Pancreas (tissue), 10 donors: ENCODE measurements at regions not wholly inside any gene's neighbourhood (a gene's known extent, or its start where the extent isn't known, plus 50 kb on each side); places are given as distances from the start of the nearest gene placed in this dataset.
A peak's percentile ranks its signal among the peaks of the same experiment; 100 is the strongest.

Source experiments
- ATAC-seq, 4 donors: fragments of 200-7000 bp; cut with Tn5 transposase; one replicate each; pipeline versions ENCODE4 v1.8.0 to v1.9.1; 2020; ENCODE audit warnings: mild to moderate bottlenecking in 4 of 4, moderate library complexity in 4 of 4
- DNase-seq, 6 donors: peaks; one replicate each; pipeline ENCODE4 v3.0.0-alpha.2; 2020
- FAIRE-seq: peaks from 2 replicates; lab custom pipeline; 2012; peaks lifted over from hg19 to GRCh38; lab: Jason Lieb, UNC
- H3K27ac ChIP-seq, 4 donors: fragments of 200-600 bp; sonication (generic); 1 replicate in 3 of 4; 2 replicates in 1 of 4; pipeline versions ENCODE4 v1.5.0 to v1.8.0; 2020
- H3K27me3 ChIP-seq, 4 donors: fragments of 200-600 bp; one replicate each; pipeline ENCODE4 v1.8.0; 2021
- H3K36me3 ChIP-seq, 3 donors: fragments of 200-600 bp; sonication (generic) in 1 of 3; one replicate each; pipeline versions ENCODE4 v1.5.0 to v1.8.0; 2020 to 2021
- H3K4me1 ChIP-seq, 3 donors: fragments of 200-600 bp; one replicate each; pipeline ENCODE4 v1.8.0; 2021
- H3K4me3 ChIP-seq, 4 donors: fragments of 200-600 bp; sonication (generic) in 2 of 4; one replicate each; pipeline versions ENCODE4 v1.5.0 to v1.8.0; 2020 to 2021
- H3K9me3 ChIP-seq, 4 donors: fragments of 200-600 bp; one replicate each; pipeline ENCODE4 v1.8.0; 2021
- WGBS, 2 donors: extraction: QIAGEN DNeasy Blood & Tissue Kit; methylation state at CpG; one replicate each; pipeline ENCODE4 v1.1.7; 2013; 5-methylcytosine and 5-hydroxymethylcytosine counted together
- intact Hi-C, 3 donors: fragments of 100-400 bp; cut with DNase I; formaldehyde crosslinking; loops; one replicate each; pipeline versions ENCODE4 v1.11.1 to v1.14.2; 2022
- TF ChIP-seq, protein P1 (sequence below), 4 donors: fragments of 200-600 bp; sonication (generic) in 3 of 4; IDR thresholded peaks; one replicate each; pipeline versions ENCODE4 v1.5.0 to v1.8.0; 2021; ENCODE audit warnings: antibody characterized with exemption in 4 of 4
- donor health status: healthy with polysubstance abuse.
- donor health status: DM: no; HTN: no; CAD: no; lungs with moderate emphysema.
- donor health status: DM: no; HTN: no; CAD: no.
- donor health status: control.
- donor health status: control.
- donor health status: Bipolar disorder and iron deficiency.
- donor health status: DM: yes; HTN: yes; CAD: no.
- donor health status: DM: no; HTN: no; CAD: no.
- donor health status: DM: no; HTN: no; CAD: no.
- donor health status: DM: yes; HTN: yes; CAD: no.

DNA sequence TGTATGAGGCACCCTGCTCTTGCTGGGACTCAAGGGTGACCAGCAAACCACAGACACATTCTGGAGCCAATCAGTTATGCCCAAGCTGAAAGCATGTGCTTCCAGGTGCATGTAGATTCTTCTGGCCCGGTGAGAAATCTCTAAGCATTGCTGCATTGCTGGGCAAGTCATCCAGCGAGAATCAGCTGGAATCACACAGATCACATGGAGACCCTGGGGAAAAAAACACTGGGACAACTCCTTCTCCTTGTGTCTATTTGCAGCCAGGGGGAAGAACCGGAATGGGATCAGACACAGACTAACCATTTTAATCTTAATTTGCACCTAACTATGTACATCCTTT, 119.7 kb upstream of the KLF7 start:
- Histone ChIP-seq H3K4me3 (no peak overlapping the region), H3K4me1 (no peaks in the 10 kb centered on the region), H3K9me3 (no peaks in the 10 kb centered on the region), H3K27ac (no peak overlapping the region), H3K27me3 (no peaks in the 10 kb centered on the region), H3K36me3 (no peaks in the 10 kb centered on the region)
- ATAC-seq (no peak), FAIRE-seq (no peak), DNase-seq (no peak)
- TF ChIP-seq, protein P1, sequence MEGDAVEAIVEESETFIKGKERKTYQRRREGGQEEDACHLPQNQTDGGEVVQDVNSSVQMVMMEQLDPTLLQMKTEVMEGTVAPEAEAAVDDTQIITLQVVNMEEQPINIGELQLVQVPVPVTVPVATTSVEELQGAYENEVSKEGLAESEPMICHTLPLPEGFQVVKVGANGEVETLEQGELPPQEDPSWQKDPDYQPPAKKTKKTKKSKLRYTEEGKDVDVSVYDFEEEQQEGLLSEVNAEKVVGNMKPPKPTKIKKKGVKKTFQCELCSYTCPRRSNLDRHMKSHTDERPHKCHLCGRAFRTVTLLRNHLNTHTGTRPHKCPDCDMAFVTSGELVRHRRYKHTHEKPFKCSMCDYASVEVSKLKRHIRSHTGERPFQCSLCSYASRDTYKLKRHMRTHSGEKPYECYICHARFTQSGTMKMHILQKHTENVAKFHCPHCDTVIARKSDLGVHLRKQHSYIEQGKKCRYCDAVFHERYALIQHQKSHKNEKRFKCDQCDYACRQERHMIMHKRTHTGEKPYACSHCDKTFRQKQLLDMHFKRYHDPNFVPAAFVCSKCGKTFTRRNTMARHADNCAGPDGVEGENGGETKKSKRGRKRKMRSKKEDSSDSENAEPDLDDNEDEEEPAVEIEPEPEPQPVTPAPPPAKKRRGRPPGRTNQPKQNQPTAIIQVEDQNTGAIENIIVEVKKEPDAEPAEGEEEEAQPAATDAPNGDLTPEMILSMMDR (IDR thresholded peaks at IDR 0.05) = no peak
- 44 to 46% methylated on average over 3 of the region's 3 CpGs for WGBS, 2 donors
- intact Hi-C loops = no loop called here

DNA sequence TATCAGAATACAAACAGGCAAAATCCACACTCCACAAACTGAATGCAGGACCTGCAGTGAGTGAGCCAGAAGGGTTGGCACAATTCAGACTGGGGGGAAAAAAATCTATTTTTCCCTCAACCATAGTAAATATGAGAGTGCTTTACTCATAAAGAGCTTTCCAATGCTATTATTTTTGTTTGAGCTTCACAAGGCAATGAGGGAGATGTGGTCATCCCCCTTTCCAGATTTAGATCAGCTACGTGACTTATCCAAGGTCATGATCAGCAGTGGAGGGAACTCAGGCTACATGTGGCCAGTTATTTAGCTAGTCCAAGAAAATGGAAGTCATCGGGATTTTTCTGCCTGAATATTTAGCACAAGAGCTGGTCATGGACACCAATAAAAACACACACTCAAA, 120.4 kb upstream of the KLF7 start:
- ATAC-seq (no peak), DNase-seq (no peak), FAIRE-seq (no peak)
- intact Hi-C loops = no loop called here
- no peak overlapping the region for H3K27ac ChIP-seq
- H3K4me3 ChIP-seq = no peak overlapping the region
- H3K36me3 ChIP-seq = no peaks in the 10 kb centered on the region
- H3K4me1 ChIP-seq = no peaks in the 10 kb centered on the region
- 51 to 66% methylated on average over 2 of the region's 2 CpGs for WGBS, 2 donors
- no peaks in the 10 kb centered on the region for H3K9me3 ChIP-seq
- no peaks in the 10 kb centered on the region for H3K27me3 ChIP-seq
- TF ChIP-seq, protein P1 (IDR thresholded peaks at IDR 0.05) = no peak

DNA sequence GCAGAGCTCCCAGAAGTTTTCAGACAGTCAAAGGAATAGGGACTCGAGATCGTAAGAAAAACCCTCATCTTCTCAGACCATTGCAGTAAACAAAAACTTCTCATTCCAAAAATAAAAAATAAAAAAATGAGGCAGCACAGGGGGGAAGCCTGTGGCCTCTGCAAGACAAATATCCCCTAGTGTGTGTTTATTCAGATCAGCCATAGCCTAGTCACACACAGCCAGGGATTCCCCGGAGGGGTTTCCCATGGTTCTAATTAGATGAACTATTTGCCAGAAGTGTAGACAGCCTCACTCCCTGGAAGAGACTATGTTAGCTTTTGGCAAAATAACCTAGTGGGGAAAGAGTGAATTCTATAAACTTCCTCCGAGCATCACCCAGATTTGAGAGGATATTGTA, 122.9 kb upstream of the KLF7 start:
- intact Hi-C loops = no loop called here
- no peaks in the 10 kb centered on the region for H3K4me1 ChIP-seq
- no peaks in the 10 kb centered on the region for H3K36me3 ChIP-seq
- no peaks in the 10 kb centered on the region for H3K9me3 ChIP-seq
- H3K27me3 ChIP-seq = no peaks in the 10 kb centered on the region
- H3K27ac ChIP-seq = no peak overlapping the region
- TF ChIP-seq, protein P1 (IDR thresholded peaks at IDR 0.05) = no peak
- no peak overlapping the region for H3K4me3 ChIP-seq
- WGBS, 2 donors = 47 to 56% methylated on average over 4 of the region's 4 CpGs
- FAIRE-seq (no peak), ATAC-seq (peak in 1 of 4 donors; percentile 37), DNase-seq (no peak)

DNA sequence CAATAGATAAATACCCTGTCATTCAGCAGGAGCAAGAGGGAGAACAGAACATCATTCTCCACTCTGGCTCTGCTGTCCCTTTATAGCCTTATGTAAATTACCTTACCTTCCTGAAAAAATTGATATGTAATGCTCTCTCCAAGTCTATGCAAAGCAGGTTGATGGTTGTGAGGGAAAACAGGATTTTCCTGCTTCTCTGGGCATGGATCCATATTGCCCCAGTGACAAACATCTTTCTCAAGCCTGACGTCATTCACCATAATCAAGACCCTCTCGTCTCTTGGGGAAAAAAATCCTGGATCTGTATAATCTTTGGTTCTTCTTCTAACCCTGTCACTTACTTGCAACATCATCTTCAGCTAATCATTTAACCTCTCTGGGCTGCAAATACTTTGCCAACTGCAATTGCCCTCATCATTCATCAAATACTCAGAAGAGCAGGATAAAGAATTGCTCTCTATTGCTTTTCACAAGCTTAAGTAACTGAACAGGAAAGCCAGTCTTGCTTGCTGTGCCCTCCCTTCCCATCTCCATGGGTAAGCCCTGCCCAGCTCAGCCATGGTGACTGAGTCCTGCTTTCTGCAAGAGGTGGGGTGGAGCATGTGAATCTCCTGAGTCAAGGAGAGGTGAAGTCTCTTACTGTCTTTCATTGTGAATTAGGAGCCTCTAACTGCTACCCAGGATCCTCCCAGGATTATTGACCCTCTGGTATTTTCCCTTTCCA, 123.7 kb upstream of the KLF7 start:
- WGBS, 2 donors = 7 to 9% methylated on average over 2 of the region's 2 CpGs
- peak in 1 of 6 donors; percentile 12 for DNase-seq
- Histone ChIP-seq H3K27ac (no peak overlapping the region), H3K27me3 (no peaks in the 10 kb centered on the region), H3K4me1 (no peaks in the 10 kb centered on the region), H3K4me3 (no peak overlapping the region), H3K9me3 (no peaks in the 10 kb centered on the region), H3K36me3 (no peaks in the 10 kb centered on the region)
- TF ChIP-seq, protein P1 (IDR thresholded peaks at IDR 0.05) = no peak
- peak in 1 of 4 donors; percentile 18 for ATAC-seq
- FAIRE-seq = no peak
- intact Hi-C loops = no loop called here

DNA sequence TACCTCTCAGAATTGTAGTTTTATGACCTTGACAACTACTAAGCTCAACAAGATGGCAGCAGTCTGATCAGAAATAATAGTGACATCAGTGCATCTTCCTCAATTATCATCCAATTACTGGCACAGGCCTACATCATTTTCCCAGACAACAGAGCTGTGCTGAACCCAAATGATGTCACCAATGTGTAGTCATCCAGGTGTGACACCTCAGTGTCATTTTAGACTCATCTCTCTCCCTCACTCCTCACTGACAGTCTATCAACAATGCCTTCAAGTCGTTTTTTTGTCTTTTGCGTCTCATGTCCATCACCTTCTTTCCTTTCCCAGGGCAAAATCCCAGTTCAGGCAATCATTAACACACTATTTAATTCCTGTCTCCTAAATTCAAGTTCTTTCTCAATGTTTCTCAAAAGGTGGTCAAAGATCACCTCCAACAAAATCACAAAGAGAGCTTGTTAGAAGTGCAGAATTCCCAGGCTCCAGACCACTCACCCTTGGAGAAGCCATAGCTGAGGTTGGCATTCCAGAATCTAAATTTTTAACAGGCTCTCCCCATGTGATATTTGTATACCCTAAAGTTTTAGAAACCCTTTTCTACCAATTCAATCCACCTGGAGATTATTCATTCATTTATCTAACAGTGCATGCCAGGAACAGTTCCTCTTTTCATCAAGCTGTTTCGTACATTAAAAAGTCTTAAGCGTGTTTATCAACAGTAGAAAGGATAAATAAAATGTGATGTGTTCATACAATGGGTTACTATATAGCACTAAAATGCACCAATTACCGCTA, 125.3 kb upstream of the KLF7 start:
- no peak for ATAC-seq
- Histone ChIP-seq H3K36me3 (no peaks in the 10 kb centered on the region), H3K4me1 (no peaks in the 10 kb centered on the region), H3K9me3 (no peaks in the 10 kb centered on the region), H3K4me3 (no peak overlapping the region), H3K27me3 (no peaks in the 10 kb centered on the region), H3K27ac (no peak overlapping the region)
- intact Hi-C loops = no loop called here
- DNase-seq = no peak
- WGBS, 2 donors = 63 to 69% methylated on average over 5 of the region's 5 CpGs
- no peak for FAIRE-seq
- TF ChIP-seq, protein P1 (IDR thresholded peaks at IDR 0.05) = no peak
